Embryonic facial prominence (tissue), 1 donor: ENCODE measurements at regions not wholly inside any gene's neighbourhood (a gene's known extent, or its start where the extent isn't known, plus 50 kb on each side); places are given as distances from the start of the nearest gene placed in this dataset.

Experiments
- DNase-seq: peaks from one replicate; pipeline ENCODE4 v3.0.0-alpha.2; 2016; ENCODE audit errors: extremely low spot score

DNA sequence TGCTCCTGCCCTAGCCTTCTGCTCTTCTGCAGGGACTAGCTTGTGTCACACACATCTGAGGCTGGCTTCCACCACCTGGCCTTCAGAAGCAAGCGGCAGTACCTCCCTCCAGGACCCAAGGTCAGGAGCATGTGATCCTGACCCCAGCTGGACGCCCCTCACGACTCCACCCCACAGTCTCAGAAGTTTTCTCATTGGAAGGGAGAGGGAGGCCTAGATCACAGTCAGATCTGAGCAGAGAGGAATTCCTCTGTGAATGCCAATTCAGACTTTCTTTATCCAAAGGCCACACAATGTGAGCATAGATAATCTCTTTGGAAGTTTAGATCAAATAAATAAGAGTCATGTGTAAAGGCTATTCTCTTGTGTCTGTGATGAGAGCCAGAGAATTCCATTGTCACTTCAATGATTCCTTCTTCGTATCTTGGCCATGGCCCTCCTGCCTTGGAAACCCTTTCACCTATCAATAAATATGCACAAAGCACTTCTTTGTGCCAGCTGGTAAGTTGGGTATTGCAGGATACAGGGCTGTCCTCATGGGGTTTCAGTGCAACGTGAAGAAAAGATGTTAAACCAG lies 142.9 kb downstream of the SNX19 start:
- DNase-seq = no peak

DNA sequence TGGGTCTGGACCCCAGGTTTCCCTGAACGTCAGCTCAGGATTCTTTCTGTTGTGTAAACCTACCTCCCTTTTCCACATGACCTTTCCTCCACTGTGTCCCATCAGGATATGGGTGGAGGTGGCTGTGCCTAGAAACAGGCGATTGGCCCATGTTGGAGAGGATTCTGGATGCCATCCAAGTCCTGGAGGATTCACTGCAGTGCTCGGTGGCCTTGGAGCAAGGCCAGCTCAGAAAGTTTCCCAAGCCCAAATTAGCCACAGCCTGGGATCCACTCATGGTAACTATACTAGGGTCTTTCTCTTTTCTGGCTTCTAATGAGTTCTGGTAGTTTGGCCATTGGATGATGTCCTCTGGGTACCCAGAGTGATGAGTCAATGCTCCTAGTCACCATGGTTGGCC lies 141.6 kb downstream of the SNX19 start:
- DNase-seq = no peak

DNA sequence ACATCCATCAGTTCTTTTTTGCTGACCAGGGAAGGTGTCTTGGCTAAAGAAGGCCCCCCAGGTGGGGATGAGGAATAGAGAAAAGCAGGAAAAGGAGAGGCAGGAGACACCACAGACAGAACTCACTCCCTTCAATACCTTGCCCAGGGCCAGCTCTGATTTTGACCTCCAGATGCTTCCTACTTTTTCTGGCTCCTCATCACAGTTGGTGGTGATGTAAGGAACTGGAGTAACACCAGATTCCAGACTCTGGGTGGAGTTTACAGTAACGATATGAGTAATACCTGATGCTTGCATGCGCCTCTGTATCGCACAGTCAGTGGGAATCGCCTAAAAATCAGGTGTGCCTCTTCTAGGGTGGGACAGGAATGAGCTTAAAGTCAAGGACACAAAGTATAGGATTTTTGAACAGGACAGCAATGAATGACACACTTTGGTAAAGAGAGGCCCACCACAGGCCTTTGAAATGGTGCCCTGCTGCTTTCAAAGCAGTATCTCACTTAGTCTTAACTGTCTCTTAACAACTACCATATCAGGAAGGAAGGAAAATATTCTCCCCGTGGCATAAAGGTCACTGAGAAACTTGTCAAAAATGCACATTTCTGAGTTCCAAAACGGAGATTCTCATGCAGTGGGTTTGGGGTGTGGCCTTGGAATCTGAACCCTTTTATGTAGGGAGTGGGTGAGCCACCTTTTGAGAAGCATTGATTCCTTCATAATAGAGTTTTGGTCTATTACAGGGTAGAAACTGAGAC lies 140.8 kb downstream of the SNX19 start:
- no peak for DNase-seq

DNA sequence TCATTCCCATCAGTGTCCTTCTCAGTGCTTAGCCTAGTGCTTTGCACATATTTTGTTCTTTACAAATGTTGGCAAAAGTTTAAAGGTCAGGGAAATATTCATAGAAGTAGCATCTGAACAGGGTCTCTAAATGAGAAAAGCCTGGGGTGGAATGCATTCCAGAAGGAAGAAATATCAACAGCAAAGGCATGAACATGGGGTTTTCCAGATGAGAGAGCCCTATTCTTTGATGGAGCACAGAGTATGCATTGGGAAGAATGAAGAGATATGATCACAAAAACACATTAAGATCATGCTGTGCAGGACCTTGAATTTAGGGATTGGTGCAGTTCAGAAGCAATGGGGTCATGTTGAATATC lies 140.2 kb downstream of the SNX19 start:
- no peak for DNase-seq

DNA sequence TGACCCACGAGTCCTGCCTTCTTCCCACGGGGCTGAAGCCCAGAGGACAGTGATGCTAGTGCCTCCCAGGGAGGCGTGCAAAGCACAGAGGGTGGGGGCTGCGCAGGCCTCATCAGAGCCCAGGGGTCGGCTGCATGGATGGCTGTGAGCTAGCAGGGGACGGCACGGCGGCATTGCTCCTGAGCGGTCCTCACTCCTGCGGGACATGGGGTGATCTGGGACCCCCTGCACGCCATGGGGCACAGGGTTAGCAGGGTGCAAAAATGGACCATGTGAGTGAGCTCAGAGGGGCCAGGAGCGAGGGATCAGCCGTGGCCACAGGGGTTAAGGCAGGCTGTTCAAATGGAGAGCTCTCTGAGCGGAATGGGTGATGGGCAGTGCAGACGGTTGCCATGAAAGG lies 138.3 kb downstream of the SNX19 start:
- no peak for DNase-seq

DNA sequence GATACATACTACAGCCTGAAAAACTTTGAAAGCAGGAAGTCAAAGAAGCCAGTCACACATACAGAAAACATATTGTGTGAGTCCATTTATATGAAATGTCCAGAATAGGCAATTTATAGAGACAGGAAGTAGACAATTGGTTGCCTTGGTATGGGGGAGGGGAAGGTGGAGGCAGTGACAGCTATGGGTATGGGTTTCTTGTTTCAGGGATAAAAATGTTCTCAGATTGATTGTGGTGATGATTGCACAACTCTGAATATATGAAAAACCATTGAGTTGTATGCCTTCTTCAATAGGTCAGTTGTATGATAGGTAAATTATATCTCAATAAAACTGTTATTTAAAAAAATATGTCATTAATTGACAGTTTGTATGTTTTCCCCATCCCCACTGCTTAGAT lies 137.6 kb downstream of the SNX19 start:
- no peak for DNase-seq

DNA sequence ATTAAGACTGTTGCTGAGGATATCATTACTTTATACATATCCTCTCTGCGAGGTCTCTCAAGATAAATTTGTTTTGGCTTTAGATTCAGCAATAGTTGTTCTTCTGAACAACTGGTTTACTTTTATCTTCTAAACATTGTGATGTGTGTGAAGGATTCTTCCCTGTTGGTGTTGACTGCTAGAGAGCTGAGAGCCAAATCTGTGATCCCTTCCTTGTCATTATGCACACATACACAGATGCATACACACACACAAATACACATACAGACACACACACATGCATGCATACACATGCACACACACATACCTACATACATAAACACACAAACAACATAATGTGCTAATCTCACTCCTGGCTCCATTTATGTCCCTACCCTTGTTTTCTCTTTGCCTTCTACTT lies 137.0 kb downstream of the SNX19 start:
- DNase-seq = no peak

DNA sequence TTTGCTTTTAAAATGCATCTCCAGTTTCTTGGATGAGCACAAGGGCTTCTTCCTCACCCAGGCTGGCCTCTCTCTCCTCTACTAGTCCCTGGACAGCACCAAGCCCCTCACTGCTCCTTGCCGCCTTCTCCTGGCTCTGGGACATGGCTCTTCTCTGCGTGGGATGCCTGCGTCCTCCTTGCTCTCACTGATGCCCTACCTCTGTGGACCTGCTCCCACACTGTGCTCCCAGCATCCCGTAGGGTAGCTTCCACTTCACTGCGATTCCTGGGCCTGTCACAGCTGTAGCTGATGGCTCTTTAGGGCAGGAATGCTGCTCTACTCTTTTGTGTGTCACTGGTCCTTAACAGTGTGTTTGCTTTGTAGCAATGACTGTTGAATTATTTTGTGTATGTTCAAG lies 136.3 kb downstream of the SNX19 start:
- no peak for DNase-seq

DNA sequence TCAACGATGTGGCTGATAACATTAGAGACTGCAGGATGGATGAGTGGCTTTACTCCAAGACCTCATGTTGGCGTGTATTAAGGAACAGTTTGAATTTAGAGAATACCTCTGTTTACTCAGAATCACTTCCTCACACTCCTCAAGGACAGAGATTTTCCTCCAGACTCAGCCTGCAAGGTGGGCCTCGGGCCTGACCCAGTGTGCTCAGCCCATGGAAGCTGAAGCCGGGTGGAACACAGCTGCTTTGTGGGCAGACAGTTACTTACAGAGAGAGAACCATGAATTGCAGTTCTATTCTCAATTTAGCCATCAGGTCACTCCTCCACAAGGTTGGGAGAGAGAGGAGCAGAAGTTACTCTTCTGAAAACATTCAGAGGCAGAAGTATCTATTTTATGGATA lies 135.8 kb downstream of the SNX19 start:
- no peak for DNase-seq

DNA sequence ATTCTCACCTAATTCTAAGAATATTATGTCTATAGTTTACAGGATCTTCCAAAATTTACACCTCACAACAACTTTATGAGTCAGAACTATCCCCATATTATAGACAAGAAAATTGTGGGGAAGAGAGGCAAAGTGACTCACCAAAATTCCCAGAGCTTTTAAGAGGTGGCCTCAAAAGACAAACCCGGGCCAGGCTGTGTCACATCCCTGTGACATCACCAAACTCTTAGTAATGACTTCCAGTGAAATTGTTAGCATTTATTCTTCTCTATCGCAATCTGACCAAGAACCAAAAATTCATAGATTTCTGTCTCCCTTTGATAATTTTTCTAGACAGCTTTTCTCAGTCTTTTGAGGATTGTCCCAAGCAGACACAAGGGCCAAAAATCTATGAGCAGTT lies 134.3 kb downstream of the SNX19 start:
- DNase-seq = no peak

DNA sequence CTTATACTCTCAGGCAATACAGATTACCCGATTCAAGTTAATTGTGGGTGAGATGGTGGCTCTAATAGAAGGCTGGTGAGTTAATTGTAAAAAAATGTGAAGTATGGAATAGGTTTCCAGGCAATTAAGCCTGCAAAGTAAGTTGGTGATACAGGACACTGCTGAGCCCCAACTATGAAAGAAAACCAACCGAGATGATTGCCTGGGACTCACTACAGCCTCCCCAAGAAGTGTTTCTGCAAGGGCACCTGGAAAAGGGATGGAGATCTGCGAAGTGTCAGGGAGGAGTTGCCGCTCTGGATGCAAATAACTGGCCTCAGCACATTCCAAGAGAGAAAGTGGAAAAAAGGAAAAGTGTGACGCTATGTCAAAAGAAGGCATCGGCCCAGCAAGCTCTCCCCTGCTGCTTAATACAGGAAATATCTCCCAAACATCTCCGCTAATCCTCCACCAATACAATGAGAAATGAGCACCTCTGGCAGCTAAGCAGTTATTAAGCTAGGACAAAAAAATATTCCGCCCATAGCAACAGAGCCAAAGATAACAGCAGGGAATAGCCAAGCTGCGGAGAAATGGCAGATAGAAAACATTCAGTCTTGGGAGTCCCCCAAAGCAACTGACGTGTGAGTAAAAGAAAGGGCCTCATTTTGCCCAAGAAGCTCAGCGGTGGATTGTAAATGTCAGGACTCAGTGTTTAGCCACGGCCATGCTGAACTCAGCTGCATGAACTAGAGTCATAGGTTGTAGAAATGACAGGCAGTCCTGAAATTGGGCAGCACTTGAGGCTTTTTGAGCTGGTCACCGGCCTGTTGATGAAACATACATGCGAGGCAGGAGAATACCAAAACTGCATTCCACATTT lies 133.7 kb downstream of the SNX19 start:
- peak; percentile 15 for DNase-seq

DNA sequence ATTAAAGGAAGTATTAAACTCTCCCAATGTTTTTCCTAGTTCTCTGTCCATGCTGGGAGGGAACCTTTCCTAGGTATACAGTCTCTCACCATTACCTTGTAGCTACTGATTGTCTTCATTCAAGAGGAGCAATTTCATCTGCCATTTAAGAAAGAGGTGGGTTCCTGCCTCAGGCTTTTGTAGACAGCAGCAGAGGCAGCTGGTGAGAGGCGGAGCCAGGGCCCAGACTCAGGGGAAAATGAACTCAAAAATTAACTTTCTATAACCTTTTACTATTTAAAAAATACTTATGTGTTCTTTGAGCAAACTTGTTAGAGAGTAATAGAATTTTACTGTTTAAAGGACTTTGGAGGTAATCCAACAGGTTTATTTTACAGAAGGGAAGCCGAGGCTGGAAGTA lies 133.0 kb downstream of the SNX19 start:
- no peak for DNase-seq

DNA sequence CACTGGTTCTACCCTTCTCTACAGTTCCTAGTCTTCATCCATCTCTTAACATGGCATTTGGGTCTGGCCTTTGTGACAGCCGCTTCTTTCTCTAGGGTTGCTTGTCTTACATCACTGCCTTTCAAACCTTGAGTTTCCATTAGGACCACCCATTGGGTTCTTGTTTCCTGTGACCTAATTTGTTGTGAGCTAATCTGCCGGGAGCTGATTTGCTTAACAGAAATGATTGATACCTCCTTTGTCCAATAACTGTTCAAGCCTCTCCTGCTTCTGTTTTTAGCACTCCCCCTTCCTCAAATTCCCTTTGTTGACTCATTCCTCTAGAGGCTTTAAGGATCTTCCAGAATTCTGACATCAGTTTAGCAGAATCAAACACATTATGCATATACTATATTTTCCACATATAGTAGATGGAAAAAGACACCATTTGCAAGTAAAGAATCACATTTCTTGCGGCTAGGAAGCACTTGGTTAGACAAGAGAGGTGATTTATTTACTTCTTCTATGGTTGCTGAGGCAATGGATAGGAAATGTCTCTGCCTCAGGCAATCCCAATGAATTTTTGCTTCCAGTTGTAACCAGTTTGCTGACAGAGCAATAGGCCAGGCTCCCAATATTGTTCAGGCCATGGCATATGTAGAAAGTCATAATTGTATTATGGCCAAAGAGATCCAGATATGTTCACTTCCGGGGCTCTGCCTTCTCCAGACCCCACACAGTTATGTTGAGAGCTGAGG lies 130.7 kb downstream of the SNX19 start:
- peak; percentile 9 for DNase-seq

DNA sequence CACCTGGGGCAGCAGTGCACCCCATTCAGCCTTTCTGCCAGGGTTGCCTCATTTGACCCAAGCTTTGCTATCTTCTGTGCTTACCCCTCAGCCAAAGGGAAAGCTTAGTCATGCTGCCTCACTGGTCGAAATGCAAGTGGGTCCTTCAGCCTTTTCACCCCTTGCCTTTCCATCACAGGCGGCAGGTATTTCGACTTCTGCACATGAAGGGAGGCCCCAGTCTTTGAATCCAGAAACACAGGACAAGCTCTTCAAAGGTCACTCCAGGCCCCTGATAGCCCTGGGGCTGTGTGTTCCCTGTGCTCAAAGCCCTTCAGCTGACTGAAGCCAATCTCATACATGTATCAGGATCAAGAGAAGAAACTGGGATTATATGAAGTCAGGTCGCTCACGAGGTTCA lies 129.7 kb downstream of the SNX19 start:
- DNase-seq = no peak

DNA sequence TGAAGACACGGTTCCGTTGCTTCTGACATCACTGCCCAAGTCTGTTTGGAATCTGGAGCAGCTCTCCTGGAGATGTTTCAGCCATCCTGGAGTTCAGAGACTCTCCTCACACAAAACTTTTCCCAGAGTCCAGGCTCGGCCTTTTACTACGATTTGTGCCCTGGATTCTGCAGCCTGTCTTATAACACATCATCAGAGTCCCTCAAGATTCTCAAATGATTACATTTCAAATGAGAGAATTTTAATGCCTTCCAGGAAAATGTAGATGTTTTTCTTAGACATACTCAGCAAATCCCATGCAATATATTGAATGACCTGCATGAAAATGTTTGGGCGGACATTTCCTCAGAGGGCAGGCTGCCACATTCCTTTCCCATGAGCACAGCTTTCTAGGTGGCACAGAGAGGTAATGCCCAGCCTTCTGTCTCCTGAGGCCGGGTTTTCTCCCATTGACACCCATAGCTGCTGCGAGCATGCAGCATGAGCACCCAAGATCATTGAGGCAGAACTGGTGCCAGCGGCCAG lies 129.1 kb downstream of the SNX19 start:
- DNase-seq = no peak

DNA sequence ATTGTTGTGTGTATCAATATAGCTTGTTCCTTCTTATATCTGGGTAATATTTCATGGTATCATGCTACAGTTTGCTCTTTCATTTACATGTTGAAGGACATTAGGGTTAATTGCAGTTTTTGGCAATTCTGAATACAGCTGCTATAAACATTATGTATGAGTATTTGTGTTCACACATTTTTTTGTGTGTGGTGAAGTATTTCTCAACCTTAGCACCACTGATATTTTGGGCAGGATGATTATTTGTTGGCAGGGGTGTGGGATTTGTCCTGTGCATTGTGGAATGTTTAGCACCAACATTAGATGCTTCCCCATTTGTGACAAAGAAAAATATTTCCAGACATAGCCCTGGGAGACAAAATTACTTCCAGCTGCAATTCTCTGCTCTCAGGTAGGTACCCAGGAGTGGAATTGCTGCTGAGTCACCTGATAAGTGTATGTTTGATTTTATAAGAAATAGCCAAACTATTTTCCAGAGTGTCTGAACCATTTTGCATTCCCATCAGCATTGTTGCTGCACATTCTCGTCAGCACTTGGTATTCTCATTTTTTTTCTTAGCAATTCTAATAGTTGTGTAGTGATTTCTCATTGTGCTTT lies 128.2 kb downstream of the SNX19 start:
- DNase-seq = no peak

DNA sequence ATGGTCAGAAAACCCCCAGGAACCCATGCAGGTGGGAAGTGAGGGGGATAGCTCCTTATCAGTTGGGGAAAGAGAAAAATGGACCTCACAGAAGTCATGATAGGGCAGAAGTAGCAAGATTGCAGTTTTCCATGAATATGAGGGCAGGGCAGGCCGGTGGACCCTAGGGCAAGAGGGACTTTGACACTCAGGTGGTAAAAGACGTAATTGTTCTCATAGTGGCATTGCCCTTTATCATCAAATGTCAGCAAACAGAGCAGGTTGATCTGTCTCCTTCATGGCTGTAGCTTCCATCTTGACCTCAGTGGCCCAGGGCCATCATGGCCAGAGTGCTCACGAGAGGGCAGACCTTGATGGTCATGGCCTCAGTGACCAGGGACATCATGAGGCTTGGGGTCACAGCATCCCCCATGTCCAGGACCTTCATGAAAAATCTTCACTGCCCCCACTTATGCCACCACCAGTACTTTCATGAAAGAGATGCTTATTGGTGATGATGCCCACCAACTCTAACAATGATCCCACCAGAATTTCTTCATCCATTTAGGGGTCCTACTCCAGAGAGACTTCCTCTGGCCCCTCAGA lies 127.1 kb downstream of the SNX19 start:
- no peak for DNase-seq

DNA sequence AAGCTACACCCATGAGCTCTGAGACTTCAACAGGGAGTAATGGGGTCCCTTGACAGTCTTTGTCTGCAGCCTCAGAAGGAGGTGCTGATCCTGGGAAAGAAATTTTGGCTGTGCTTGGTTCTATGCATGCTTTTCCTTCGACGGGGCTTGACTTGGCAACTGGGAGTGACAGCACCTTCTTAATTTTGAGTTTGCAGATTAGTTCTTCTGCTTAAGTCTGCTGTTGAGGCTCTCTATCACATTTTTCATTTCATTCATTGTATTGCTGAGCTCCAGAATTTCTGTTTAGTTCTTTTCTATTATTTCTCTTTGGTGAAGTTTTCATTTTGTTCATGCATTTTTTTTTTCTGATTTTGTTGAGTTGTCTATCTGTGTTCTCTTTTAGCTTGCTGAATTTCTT lies 125.6 kb downstream of the SNX19 start:
- DNase-seq = no peak

DNA sequence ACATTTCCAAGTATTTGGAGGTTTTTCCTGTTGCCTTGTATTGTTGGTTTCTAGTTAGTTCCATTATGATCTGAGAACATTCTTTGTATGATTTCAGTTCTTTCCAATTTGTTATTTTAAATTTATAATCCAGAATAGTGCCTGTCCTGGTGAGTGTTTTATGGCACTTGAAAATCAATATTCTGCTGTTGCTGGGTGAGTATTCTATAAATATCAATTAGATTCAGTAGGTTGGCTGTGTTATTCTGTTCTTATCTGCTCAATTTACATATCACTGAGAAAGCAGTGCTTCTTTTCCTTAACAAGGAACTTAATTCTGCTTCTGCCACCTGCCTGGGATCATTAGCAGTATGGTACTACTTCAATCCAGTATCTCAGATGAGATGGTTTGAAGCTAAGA lies 123.5 kb downstream of the SNX19 start:
- DNase-seq = no peak

DNA sequence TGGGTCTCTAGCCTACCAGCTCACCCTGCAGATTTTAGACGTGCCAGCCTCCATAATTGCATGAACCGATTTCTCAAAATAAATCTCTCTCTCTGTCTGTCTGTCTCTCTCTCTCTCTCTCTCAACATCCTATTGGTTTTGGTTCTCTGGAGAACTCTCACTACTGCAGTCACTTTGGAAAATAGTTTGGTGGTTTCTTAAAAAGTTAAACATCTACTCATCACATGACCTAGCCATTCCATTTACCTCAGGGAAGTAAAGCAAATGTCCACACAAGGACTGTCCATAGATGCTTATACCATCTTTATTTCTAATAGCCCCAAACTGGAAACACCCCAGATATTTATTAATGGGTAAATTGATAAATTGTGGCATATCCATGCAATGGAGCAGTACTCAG lies 119.5 kb downstream of the SNX19 start:
- DNase-seq = no peak

DNA sequence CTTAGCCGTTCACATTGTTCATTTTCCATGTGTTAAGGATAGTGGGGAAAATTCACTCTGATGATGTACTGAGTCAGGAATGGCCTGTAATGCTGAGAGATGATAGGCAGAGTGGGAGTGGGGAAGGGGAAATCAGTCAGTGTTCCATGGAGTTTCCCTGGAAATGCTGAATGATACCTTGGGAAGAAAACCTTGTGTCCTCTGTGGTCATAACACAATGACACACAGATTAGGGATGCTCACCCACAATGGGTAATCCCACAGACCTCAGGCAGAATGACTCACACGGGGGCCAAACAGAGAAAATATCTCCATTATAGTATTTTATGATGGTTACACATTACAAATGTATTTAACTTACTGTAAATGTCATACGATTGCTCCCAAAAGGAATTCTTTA lies 118.0 kb downstream of the SNX19 start:
- no peak for DNase-seq
